Stimulated activated naive B cell treated with anti-CD40 and anti-IgM and Interleukin-4, amounts not matched to agents 10 μg/mL and 1 μg/mL and 100 μg/mL, for 72 hours (primary cell): ENCODE measurements at regions not wholly inside any gene's neighbourhood (a gene's known extent, or its start where the extent isn't known, plus 50 kb on each side); places are given as distances from the start of the nearest gene placed in this dataset.

Experiments
- ATAC-seq, 2 donors: fragments of 150-1000 bp; cut with Tn5 transposase; replicated peaks; 2 replicates each; pipeline ENCODE4 v1.10.0; 2021; ENCODE audit warnings: moderate library complexity in 1 of 2
- DNase-seq: peaks from one replicate; pipeline ENCODE4 v3.0.0; 2021
- H3K27ac Mint-ChIP-seq: one replicate; pipeline ENCODE4 v1.8.0; 2022; ENCODE audit warnings: mild to moderate bottlenecking, mixed read lengths
- H3K27me3 Mint-ChIP-seq, 2 donors: one replicate each; pipeline ENCODE4 v1.8.0; 2022; ENCODE audit warnings: mixed read lengths in 2 of 2
- H3K36me3 Mint-ChIP-seq, 2 donors: one replicate each; pipeline ENCODE4 v1.8.0; 2022; ENCODE audit warnings: mixed read lengths in 2 of 2, mild to moderate bottlenecking in 1 of 2
- H3K4me1 Mint-ChIP-seq, 2 donors: one replicate each; pipeline ENCODE4 v1.8.0; 2022; ENCODE audit warnings: mixed read lengths in 2 of 2, mild to moderate bottlenecking in 1 of 2
- H3K4me3 Mint-ChIP-seq, 2 donors: one replicate each; pipeline ENCODE4 v1.8.0; 2022; ENCODE audit warnings: mild to moderate bottlenecking in 2 of 2, mixed read lengths in 2 of 2, moderate library complexity in 1 of 2
- H3K9me3 Mint-ChIP-seq, 2 donors: one replicate each; pipeline ENCODE4 v1.8.0; 2022; ENCODE audit warnings: mixed read lengths in 2 of 2, mild to moderate bottlenecking in 1 of 2

- H3K4me1 Mint-ChIP-seq = peaks cover 34 to 55% of the 10 kb centered on the region in 2 donors
- H3K9me3 Mint-ChIP-seq = no peaks in the 10 kb centered on the region
- H3K27ac Mint-ChIP-seq = peak overlapping the region; percentile 84
- DNase-seq (peak; percentile 83), ATAC-seq (peak; percentile 85 to 86)
- H3K4me3 Mint-ChIP-seq = peak overlapping the region; percentile 71 to 77
- peaks cover 27 to 38% of the 10 kb centered on the region in 2 donors for H3K27me3 Mint-ChIP-seq
- H3K36me3 Mint-ChIP-seq = no peaks in the 10 kb centered on the region
Observed at GRCh38 chr22:19622061-19622441, 92.3 kb upstream of the SEPTIN5 start.

- no peaks in the 10 kb centered on the region for H3K36me3 Mint-ChIP-seq
- H3K27me3 Mint-ChIP-seq = peaks cover 32 to 41% of the 10 kb centered on the region in 2 donors
- H3K4me1 Mint-ChIP-seq = peaks cover 22 to 34% of the 10 kb centered on the region in 2 donors
- H3K9me3 Mint-ChIP-seq = no peaks in the 10 kb centered on the region
- H3K4me3 Mint-ChIP-seq = no peak overlapping the region
- ATAC-seq (no peak), DNase-seq (no peak)
- H3K27ac Mint-ChIP-seq = no peak overlapping the region
Observed at GRCh38 chr22:19625331-19626041, 88.8 kb upstream of the SEPTIN5 start.

GRCh38 chr22:19626042-19626587, 88.2 kb upstream of the SEPTIN5 start:
- Mint-ChIP-seq H3K36me3 (no peaks in the 10 kb centered on the region), H3K27ac (no peak overlapping the region), H3K4me1 (peaks cover 20 to 28% of the 10 kb centered on the region in 2 donors), H3K9me3 (no peaks in the 10 kb centered on the region), H3K27me3 (peaks cover 32 to 41% of the 10 kb centered on the region in 2 donors), H3K4me3 (no peak overlapping the region)
- DNase-seq (no peak), ATAC-seq (no peak)

GRCh38 chr22:19626666-19627065, 87.6 kb upstream of the SEPTIN5 start:
- Mint-ChIP-seq H3K36me3 (no peaks in the 10 kb centered on the region), H3K9me3 (no peaks in the 10 kb centered on the region), H3K27me3 (peaks cover 32 to 41% of the 10 kb centered on the region in 2 donors), H3K4me3 (no peak overlapping the region), H3K27ac (no peak overlapping the region), H3K4me1 (peaks cover 15 to 22% of the 10 kb centered on the region in 2 donors)
- DNase-seq = no peak
- no peak for ATAC-seq

GRCh38 chr22:19628038-19628776, 86.1 kb upstream of the SEPTIN5 start:
- Mint-ChIP-seq H3K27me3 (peaks cover 41 to 55% of the 10 kb centered on the region in 2 donors), H3K4me1 (peaks cover 3 to 7% of the 10 kb centered on the region in 2 donors), H3K27ac (no peak overlapping the region), H3K36me3 (no peaks in the 10 kb centered on the region), H3K9me3 (no peaks in the 10 kb centered on the region), H3K4me3 (no peak overlapping the region)
- DNase-seq = no peak
- no peak for ATAC-seq

- DNase-seq (no peak), ATAC-seq (no peak)
- H3K9me3 Mint-ChIP-seq = no peaks in the 10 kb centered on the region
- H3K27ac Mint-ChIP-seq = no peak overlapping the region
- peaks cover 43 to 57% of the 10 kb centered on the region in 2 donors for H3K27me3 Mint-ChIP-seq
- H3K4me3 Mint-ChIP-seq = no peak overlapping the region
- H3K4me1 Mint-ChIP-seq = peaks cover 3 to 6% of the 10 kb centered on the region in 2 donors
- no peaks in the 10 kb centered on the region for H3K36me3 Mint-ChIP-seq
Observed at GRCh38 chr22:19629331-19629719, 85.0 kb upstream of the SEPTIN5 start.

GRCh38 chr22:19629720-19630419, 84.4 kb upstream of the SEPTIN5 start:
- no peak overlapping the region for H3K27ac Mint-ChIP-seq
- H3K36me3 Mint-ChIP-seq = no peaks in the 10 kb centered on the region
- H3K9me3 Mint-ChIP-seq = no peaks in the 10 kb centered on the region
- H3K4me3 Mint-ChIP-seq = no peak overlapping the region
- DNase-seq = peak; percentile 73
- H3K4me1 Mint-ChIP-seq = peaks cover 3 to 6% of the 10 kb centered on the region in 2 donors
- peak; percentile 98 to 99 for ATAC-seq
- H3K27me3 Mint-ChIP-seq = peaks cover 38 to 52% of the 10 kb centered on the region in 2 donors

- peaks cover 33 to 47% of the 10 kb centered on the region in 2 donors for H3K27me3 Mint-ChIP-seq
- no peak for DNase-seq
- H3K36me3 Mint-ChIP-seq = no peaks in the 10 kb centered on the region
Observed at GRCh38 chr22:19630614-19631013, 83.7 kb upstream of the SEPTIN5 start.

GRCh38 chr22:19631899-19632667, 82.2 kb upstream of the SEPTIN5 start:
- H3K4me3 Mint-ChIP-seq = no peak overlapping the region
- H3K9me3 Mint-ChIP-seq = no peaks in the 10 kb centered on the region
- H3K27ac Mint-ChIP-seq = peak overlapping the region; percentile 31
- ATAC-seq = peak in 1 of 2 donors; percentile 30
- peaks cover 3 to 6% of the 10 kb centered on the region in 2 donors for H3K4me1 Mint-ChIP-seq
- H3K27me3 Mint-ChIP-seq = peaks cover 25 to 40% of the 10 kb centered on the region in 2 donors
- DNase-seq = no peak
- no peaks in the 10 kb centered on the region for H3K36me3 Mint-ChIP-seq

More at GRCh38 chr22:19630614-19631013, 83.7 kb upstream of the SEPTIN5 start:
- Mint-ChIP-seq H3K27ac (no peak overlapping the region), H3K4me1 (peaks cover 3 to 6% of the 10 kb centered on the region in 2 donors), H3K4me3 (no peak overlapping the region), H3K9me3 (no peaks in the 10 kb centered on the region)
- no peak for ATAC-seq

- H3K27me3 Mint-ChIP-seq = peaks cover 25 to 38% of the 10 kb centered on the region in 2 donors
- no peaks in the 10 kb centered on the region for H3K9me3 Mint-ChIP-seq
- no peak overlapping the region for H3K27ac Mint-ChIP-seq
- ATAC-seq (no peak), DNase-seq (no peak)
- H3K36me3 Mint-ChIP-seq = no peaks in the 10 kb centered on the region
- H3K4me1 Mint-ChIP-seq = peaks cover 3 to 6% of the 10 kb centered on the region in 2 donors
- H3K4me3 Mint-ChIP-seq = no peak overlapping the region
Observed at GRCh38 chr22:19632668-19633148, 81.6 kb upstream of the SEPTIN5 start.

GRCh38 chr22:19634226-19634975, 79.9 kb upstream of the SEPTIN5 start:
- no peaks in the 10 kb centered on the region for H3K9me3 Mint-ChIP-seq
- peaks cover 3 to 6% of the 10 kb centered on the region in 2 donors for H3K4me1 Mint-ChIP-seq
- no peak for ATAC-seq
- H3K27me3 Mint-ChIP-seq = peaks cover 19 to 21% of the 10 kb centered on the region in 2 donors
- no peak overlapping the region for H3K27ac Mint-ChIP-seq
- no peaks in the 10 kb centered on the region for H3K36me3 Mint-ChIP-seq
- no peak overlapping the region for H3K4me3 Mint-ChIP-seq
- no peak for DNase-seq

- no peak for DNase-seq
- Mint-ChIP-seq H3K27ac (no peak overlapping the region), H3K36me3 (no peaks in the 10 kb centered on the region), H3K4me1 (no peaks in the 10 kb centered on the region), H3K27me3 (peaks cover 13 to 26% of the 10 kb centered on the region in 2 donors), H3K9me3 (no peaks in the 10 kb centered on the region), H3K4me3 (no peak overlapping the region)
- ATAC-seq = no peak
Observed at GRCh38 chr22:19635644-19636043, 78.7 kb upstream of the SEPTIN5 start.
